HL-60 (cell line): ENCODE measurements at regions not wholly inside any gene's neighbourhood (a gene's known extent, or its start where the extent isn't known, plus 50 kb on each side); places are given as distances from the start of the nearest gene placed in this dataset.

Experiments
- DNase-seq, 2 experiments: peaks; one replicate each; pipeline ENCODE4 v3.0.0-alpha.2; 2010 to 2020; ENCODE audit warnings: low read depth in 1 of 2, low spot score in 1 of 2
- H3K27ac ChIP-seq: fragments of 250-450 bp; sonication (Bioruptor Pico); replicated peaks from 2 replicates; pipeline ENCODE4 v1.5.1; 2020; ENCODE audit warnings: mild to moderate bottlenecking, moderate library complexity
- H3K27me3 ChIP-seq: fragments of 250-450 bp; sonication (Bioruptor Pico); 2 replicates; pipeline ENCODE4 v1.5.1; 2021; ENCODE audit warnings: mild to moderate bottlenecking, moderate library complexity; ENCODE audit not compliant: insufficient read depth, poor library complexity, severe bottlenecking
- H3K4me3 ChIP-seq: replicated peaks from 2 replicates; pipeline ENCODE4 v1.5.1; 2011; ENCODE audit warnings: mild to moderate bottlenecking, control low read depth, low read length; ENCODE audit not compliant: insufficient read depth
- GABPA ChIP-seq: IDR thresholded peaks from 2 replicates; pipeline ENCODE4 v1.6.1; 2012; ENCODE audit warnings: low read depth
- POLR2AphosphoS5 ChIP-seq: IDR thresholded peaks from 2 replicates; pipeline ENCODE4 v1.6.1; 2012; ENCODE audit warnings: low read depth
- SPI1 ChIP-seq: IDR thresholded peaks from 2 replicates; pipeline ENCODE4 v1.6.1; 2012; ENCODE audit warnings: low read depth, mild to moderate bottlenecking, borderline replicate concordance
- TF ChIP-seq, protein P1 (sequence below): IDR thresholded peaks from 2 replicates; pipeline ENCODE4 v1.6.1; 2012; ENCODE audit warnings: low read depth; ENCODE audit not compliant: insufficient replicate concordance
- TF ChIP-seq, protein P2 (sequence below): IDR thresholded peaks from one replicate; pipeline ENCODE4 v1.5.1; 2011; ENCODE audit warnings: low read length, control low read depth, inconsistent platforms; ENCODE audit not compliant: insufficient read depth

DNA sequence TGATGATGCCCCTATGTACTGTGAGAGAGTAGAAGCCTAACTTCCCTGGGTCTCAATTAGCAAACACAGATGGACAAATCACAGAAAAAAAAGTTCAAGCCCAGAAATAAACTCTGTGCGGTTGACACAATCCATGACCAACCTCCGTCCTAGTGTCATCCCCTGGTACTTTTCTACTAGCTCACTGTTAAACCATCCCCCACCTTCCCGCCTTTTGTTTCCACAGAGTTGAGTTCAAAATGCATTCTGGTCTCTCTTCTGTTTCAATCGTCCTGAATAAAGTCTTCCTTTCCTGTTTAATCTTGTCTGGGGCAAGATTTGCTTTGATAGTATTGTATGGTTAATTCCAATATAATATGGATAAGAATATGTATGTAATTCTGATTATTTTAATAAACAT, 199.9 kb downstream of the SLC6A15 start:
- TF ChIP-seq SPI1 (no peak), POLR2AphosphoS5 (no peak), GABPA (no peak)
- TF ChIP-seq, protein P1, sequence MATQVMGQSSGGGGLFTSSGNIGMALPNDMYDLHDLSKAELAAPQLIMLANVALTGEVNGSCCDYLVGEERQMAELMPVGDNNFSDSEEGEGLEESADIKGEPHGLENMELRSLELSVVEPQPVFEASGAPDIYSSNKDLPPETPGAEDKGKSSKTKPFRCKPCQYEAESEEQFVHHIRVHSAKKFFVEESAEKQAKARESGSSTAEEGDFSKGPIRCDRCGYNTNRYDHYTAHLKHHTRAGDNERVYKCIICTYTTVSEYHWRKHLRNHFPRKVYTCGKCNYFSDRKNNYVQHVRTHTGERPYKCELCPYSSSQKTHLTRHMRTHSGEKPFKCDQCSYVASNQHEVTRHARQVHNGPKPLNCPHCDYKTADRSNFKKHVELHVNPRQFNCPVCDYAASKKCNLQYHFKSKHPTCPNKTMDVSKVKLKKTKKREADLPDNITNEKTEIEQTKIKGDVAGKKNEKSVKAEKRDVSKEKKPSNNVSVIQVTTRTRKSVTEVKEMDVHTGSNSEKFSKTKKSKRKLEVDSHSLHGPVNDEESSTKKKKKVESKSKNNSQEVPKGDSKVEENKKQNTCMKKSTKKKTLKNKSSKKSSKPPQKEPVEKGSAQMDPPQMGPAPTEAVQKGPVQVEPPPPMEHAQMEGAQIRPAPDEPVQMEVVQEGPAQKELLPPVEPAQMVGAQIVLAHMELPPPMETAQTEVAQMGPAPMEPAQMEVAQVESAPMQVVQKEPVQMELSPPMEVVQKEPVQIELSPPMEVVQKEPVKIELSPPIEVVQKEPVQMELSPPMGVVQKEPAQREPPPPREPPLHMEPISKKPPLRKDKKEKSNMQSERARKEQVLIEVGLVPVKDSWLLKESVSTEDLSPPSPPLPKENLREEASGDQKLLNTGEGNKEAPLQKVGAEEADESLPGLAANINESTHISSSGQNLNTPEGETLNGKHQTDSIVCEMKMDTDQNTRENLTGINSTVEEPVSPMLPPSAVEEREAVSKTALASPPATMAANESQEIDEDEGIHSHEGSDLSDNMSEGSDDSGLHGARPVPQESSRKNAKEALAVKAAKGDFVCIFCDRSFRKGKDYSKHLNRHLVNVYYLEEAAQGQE: no peak
- TF ChIP-seq, protein P2, sequence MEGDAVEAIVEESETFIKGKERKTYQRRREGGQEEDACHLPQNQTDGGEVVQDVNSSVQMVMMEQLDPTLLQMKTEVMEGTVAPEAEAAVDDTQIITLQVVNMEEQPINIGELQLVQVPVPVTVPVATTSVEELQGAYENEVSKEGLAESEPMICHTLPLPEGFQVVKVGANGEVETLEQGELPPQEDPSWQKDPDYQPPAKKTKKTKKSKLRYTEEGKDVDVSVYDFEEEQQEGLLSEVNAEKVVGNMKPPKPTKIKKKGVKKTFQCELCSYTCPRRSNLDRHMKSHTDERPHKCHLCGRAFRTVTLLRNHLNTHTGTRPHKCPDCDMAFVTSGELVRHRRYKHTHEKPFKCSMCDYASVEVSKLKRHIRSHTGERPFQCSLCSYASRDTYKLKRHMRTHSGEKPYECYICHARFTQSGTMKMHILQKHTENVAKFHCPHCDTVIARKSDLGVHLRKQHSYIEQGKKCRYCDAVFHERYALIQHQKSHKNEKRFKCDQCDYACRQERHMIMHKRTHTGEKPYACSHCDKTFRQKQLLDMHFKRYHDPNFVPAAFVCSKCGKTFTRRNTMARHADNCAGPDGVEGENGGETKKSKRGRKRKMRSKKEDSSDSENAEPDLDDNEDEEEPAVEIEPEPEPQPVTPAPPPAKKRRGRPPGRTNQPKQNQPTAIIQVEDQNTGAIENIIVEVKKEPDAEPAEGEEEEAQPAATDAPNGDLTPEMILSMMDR: no peak

DNA sequence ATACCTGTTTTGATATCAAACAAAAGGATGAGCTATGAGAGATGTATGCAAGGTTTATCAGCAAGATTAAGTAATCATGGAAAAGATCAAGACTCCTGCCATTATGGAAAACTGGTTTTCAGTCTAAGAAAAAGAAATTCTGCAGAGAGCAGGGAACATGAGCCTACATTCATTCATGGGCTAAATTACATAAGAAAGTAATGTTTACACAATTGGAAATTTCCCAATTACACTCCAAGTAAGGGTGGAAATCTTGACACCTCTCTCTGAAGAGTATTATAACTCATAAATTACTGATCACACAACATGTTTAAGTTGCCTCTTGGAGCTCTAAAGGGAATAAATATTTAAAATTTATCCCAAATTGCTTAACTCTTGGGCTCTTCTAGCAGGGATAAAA, 206.2 kb downstream of the SLC6A15 start:
- TF ChIP-seq, protein P2: no peak
- TF ChIP-seq SPI1: no peak
- no peak for TF ChIP-seq GABPA
- TF ChIP-seq, protein P1: no peak
- TF ChIP-seq POLR2AphosphoS5: no peak
- Histone ChIP-seq H3K27me3 (no peaks in the 10 kb centered on the region), H3K4me3 (no peak overlapping the region), H3K27ac (no peak overlapping the region)
- DNase-seq: no peak

More for the DNA sequence above, 199.9 kb downstream of the SLC6A15 start:
- Histone ChIP-seq H3K4me3 (no peak overlapping the region), H3K27ac (no peak overlapping the region), H3K27me3 (no peaks in the 10 kb centered on the region)
- DNase-seq: no peak

DNA sequence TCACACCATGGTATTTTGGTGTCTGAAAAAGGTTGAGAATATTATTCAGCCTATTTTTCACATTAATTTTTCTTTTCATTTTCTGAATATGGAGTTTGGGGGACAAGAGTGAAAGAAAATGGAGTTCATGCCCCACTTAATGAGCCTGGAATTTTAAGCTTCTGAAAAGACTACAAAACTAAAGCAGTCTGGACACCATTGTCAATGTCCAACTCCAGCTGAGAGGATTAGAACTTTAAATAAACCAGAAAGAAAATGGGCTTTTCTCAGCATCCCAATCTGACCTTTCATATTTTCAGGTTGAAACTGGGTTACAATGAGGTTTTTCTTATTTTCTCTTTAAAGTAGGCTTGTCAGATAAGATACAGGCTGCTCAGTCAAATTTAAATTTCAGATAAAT, 207.7 kb downstream of the SLC6A15 start:
- no peaks in the 10 kb centered on the region for H3K27me3 ChIP-seq
- TF ChIP-seq, protein P2: no peak
- no peak for TF ChIP-seq GABPA
- no peak for TF ChIP-seq POLR2AphosphoS5
- no peak overlapping the region for H3K4me3 ChIP-seq
- no peak for DNase-seq
- H3K27ac ChIP-seq: no peak overlapping the region

DNA sequence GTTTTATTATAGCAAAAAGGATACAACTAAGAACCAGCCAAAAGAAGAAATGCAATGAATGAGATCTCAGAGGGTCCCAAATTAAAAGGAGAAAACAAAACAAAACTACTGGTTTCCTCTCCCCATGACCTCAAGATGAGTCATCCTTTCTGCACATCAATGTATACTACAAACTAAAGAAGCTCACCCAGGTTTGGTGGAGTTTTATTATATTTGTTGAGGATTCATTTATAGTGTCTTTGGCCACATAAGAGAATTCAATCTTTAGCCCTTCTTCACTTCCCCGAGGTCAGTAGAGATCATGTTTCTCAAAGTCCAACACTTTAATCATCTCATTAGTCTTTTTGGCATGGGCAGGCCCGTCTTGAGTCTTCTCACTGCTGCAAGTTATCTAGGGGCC, 210.6 kb downstream of the SLC6A15 start:
- no peaks in the 10 kb centered on the region for H3K27me3 ChIP-seq
- no peak overlapping the region for H3K4me3 ChIP-seq
- no peak for DNase-seq
- TF ChIP-seq SPI1 (no peak), POLR2AphosphoS5 (no peak), GABPA (no peak)
- TF ChIP-seq, protein P1: no peak
- TF ChIP-seq, protein P2: no peak
- no peak overlapping the region for H3K27ac ChIP-seq
